ENCODE measurements at regions not wholly inside any gene's neighbourhood (a gene's known extent, or its start where the extent isn't known, plus 50 kb on each side); places are given as distances from the start of the nearest gene placed in this dataset.

DNA sequence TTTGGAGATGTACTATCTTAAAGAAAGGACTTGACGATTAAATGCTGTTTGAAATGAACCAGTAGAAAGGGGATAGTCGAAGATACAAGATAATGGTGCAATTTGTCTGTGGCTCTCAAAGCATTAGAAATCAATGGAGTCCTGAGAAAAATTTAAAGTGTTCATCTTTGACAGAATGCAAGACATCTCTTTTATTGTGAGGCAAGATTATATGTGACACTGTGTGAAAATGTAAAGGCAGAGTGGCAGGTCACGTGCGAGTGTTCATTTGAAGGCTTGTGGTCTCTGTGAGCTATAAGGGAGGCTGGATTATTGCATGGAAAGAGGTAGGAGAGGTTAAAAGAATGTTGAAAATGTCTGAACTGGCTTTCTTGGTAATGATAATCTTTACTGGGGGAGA is 709.2 kb downstream of the DSC3 start:
- no peak for DNase-seq (ENCODE audit: unreplicated experiment)
- Mint-ChIP-seq H3K27ac (ENCODE audit: low read depth, unreplicated experiment) (no peak overlapping the region), H3K4me3 (ENCODE audit: unreplicated experiment) (no peak overlapping the region), H3K36me3 (ENCODE audit: insufficient read depth, unreplicated experiment) (no peaks in the 10 kb centered on the region), H3K27me3 (ENCODE audit: insufficient read depth, unreplicated experiment) (no peaks in the 10 kb centered on the region), H3K9me3 (ENCODE audit: unreplicated experiment) (no peaks in the 10 kb centered on the region), H3K4me1 (ENCODE audit: insufficient read depth, unreplicated experiment) (peaks cover 8% of the 10 kb centered on the region)
- ChIA-PET CTCF (no interaction called here), POLR2A (no interaction called here)
- BruUV-seq (replicated peaks): no TSS peak
- TF ChIP-seq, protein P1, sequence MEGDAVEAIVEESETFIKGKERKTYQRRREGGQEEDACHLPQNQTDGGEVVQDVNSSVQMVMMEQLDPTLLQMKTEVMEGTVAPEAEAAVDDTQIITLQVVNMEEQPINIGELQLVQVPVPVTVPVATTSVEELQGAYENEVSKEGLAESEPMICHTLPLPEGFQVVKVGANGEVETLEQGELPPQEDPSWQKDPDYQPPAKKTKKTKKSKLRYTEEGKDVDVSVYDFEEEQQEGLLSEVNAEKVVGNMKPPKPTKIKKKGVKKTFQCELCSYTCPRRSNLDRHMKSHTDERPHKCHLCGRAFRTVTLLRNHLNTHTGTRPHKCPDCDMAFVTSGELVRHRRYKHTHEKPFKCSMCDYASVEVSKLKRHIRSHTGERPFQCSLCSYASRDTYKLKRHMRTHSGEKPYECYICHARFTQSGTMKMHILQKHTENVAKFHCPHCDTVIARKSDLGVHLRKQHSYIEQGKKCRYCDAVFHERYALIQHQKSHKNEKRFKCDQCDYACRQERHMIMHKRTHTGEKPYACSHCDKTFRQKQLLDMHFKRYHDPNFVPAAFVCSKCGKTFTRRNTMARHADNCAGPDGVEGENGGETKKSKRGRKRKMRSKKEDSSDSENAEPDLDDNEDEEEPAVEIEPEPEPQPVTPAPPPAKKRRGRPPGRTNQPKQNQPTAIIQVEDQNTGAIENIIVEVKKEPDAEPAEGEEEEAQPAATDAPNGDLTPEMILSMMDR (IDR thresholded peaks at IDR 0.05; ENCODE audit: unreplicated experiment): no peak
- intact Hi-C loops (cut with micrococcal nuclease): no loop called here

DNA sequence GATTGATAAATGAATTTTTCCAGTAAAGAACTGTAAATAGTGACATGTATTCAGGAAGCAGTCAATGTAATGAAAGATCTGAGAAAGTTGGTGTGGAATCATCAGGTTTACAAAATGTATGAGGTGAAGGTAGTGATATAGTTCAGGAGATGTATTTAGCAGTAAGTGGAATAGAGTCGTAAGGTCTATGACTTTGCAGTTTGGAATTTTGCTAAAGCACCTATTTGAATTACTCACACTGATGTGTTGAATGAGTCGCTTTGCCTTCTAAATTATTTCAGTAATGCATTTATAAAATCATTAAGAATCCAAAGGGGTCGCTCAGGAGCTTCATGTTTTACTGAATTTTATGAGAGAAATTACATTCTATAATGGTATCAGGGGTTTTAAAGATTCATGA is 713.7 kb downstream of the DSC3 start:
- no peaks in the 10 kb centered on the region for H3K36me3 Mint-ChIP-seq (ENCODE audit: insufficient read depth, unreplicated experiment)
- DNase-seq (ENCODE audit: unreplicated experiment): no peak
- CTCF ChIA-PET: no interaction called here
- no peaks in the 10 kb centered on the region for H3K9me3 Mint-ChIP-seq (ENCODE audit: unreplicated experiment)
- intact Hi-C loops (cut with micrococcal nuclease): no loop called here
- peaks cover 8% of the 10 kb centered on the region for H3K4me1 Mint-ChIP-seq (ENCODE audit: insufficient read depth, unreplicated experiment)
- TF ChIP-seq, protein P1 (IDR thresholded peaks at IDR 0.05; ENCODE audit: unreplicated experiment): no peak
- no peaks in the 10 kb centered on the region for H3K27me3 Mint-ChIP-seq (ENCODE audit: insufficient read depth, unreplicated experiment)
- BruUV-seq (replicated peaks): no TSS peak
- POLR2A ChIA-PET: no interaction called here
- no peak overlapping the region for H3K4me3 Mint-ChIP-seq (ENCODE audit: unreplicated experiment)
- H3K27ac Mint-ChIP-seq (ENCODE audit: low read depth, unreplicated experiment): no peak overlapping the region

DNA sequence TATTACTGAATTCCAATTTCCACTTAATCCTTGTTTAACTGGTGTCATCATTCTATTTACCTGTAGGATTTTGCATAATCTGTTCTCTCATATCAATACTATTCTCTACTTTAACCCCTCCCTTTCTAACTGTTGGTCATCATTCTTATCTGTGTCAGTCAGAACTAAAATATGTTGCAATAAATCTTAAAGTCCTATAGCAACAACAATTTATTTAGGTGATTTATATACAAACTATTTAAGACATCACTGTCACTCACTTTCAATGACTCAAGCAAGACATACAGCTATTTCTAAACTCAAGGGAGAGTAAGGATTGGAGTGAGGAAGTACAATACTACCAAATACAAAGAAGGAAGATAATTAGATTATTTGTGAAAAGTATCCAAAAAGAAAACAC is 740.4 kb downstream of the DSC3 start:
- POLR2A ChIA-PET: no interaction called here
- CTCF ChIA-PET: interaction anchor here (0.6 to 1.3 kb wide), 2 partner anchors 21 to 587 kb away, joined by 3 read pairs; no protein-coding TSS in a partner anchor
- no TSS peak for BruUV-seq (replicated peaks)
- no peaks in the 10 kb centered on the region for H3K4me1 Mint-ChIP-seq (ENCODE audit: insufficient read depth, unreplicated experiment)
- peaks cover 9% of the 10 kb centered on the region for H3K9me3 Mint-ChIP-seq (ENCODE audit: unreplicated experiment)
- no peak overlapping the region for H3K27ac Mint-ChIP-seq (ENCODE audit: low read depth, unreplicated experiment)
- intact Hi-C loops (cut with micrococcal nuclease): no loop called here
- no peaks in the 10 kb centered on the region for H3K36me3 Mint-ChIP-seq (ENCODE audit: insufficient read depth, unreplicated experiment)
- H3K27me3 Mint-ChIP-seq (ENCODE audit: insufficient read depth, unreplicated experiment): no peaks in the 10 kb centered on the region
- peak; percentile 6 for DNase-seq (ENCODE audit: unreplicated experiment)
- TF ChIP-seq, protein P1 (IDR thresholded peaks at IDR 0.05; ENCODE audit: unreplicated experiment): no peak
- H3K4me3 Mint-ChIP-seq (ENCODE audit: unreplicated experiment): no peak overlapping the region

DNA sequence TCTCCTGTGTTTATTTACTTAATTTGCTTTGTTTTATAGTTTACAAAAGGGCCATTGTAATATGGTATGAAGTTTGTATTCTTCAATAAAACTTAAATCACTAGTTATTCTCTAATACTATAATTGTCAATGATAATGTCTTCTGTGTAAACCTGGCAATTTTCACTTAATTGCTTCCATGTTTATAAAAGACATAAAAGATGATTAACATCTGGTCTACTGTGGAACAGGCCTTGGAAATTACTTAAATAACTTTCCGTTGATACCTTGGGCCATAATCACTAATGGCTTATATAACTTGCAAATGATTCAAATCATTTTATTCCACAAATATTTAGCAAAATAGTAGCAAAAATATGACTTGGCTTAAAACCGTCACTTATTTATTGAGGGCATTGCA is 743.8 kb downstream of the DSC3 start:
- no peak overlapping the region for H3K27ac Mint-ChIP-seq (ENCODE audit: low read depth, unreplicated experiment)
- CTCF ChIA-PET: no interaction called here
- no peak for DNase-seq (ENCODE audit: unreplicated experiment)
- H3K4me3 Mint-ChIP-seq (ENCODE audit: unreplicated experiment): no peak overlapping the region
- TF ChIP-seq, protein P1 (IDR thresholded peaks at IDR 0.05; ENCODE audit: unreplicated experiment): no peak
- BruUV-seq (replicated peaks): no TSS peak
- peaks cover 13% of the 10 kb centered on the region for H3K9me3 Mint-ChIP-seq (ENCODE audit: unreplicated experiment)
- no peaks in the 10 kb centered on the region for H3K4me1 Mint-ChIP-seq (ENCODE audit: insufficient read depth, unreplicated experiment)
- intact Hi-C loops (cut with micrococcal nuclease): no loop called here
- POLR2A ChIA-PET: no interaction called here
- H3K36me3 Mint-ChIP-seq (ENCODE audit: insufficient read depth, unreplicated experiment): no peaks in the 10 kb centered on the region
- no peaks in the 10 kb centered on the region for H3K27me3 Mint-ChIP-seq (ENCODE audit: insufficient read depth, unreplicated experiment)

Measured in MCF 10A (cell line).